ENCODE measurements at regions not wholly inside any gene's neighbourhood (a gene's known extent, or its start where the extent isn't known, plus 50 kb on each side); places are given as distances from the start of the nearest gene placed in this dataset.
"Not testable (repeated sequence)": the region's sequence is repeated elsewhere in the genome, so short reads cannot be mapped to it uniquely, and the experiment has no call there.

DNA sequence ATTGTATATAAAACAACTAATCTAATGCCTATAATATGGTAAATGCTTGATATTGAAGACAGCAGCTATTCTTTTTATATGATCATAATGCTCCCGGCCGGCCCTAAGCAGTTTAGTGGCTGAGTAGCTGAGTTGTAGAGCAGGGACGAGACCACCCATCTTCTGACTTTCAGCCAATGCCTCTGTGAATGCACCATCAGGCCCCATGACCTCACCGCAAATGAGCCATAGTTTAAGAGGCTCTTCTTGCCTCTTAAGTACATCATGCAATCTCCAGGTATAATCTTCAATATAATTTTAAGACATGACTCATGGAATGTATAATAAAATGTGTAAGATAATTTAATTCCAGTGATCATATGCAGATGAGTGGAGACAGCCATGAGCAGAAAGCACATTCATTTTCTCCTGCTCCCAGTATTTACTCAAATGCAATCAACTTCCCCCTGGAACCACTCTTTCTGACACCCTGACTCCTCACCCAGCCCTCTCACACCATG lies 78.9 kb upstream of the SNX9 start:
- H3K4me3 ChIP-seq (IDR thresholded peaks at IDR 0.05; ENCODE audit: insufficient read depth, low read depth, low read length) = no peak overlapping the region
- no peaks in the 10 kb centered on the region for H3K4me1 ChIP-seq (ENCODE audit: low read depth, poor library complexity, severe bottlenecking)
- no peak overlapping the region for H3K27ac ChIP-seq
- no peak overlapping the region for H3K4me2 ChIP-seq
- no peaks in the 10 kb centered on the region for H3K27me3 ChIP-seq (ENCODE audit: insufficient read depth, low read depth)
- no peaks in the 10 kb centered on the region for H3K79me2 ChIP-seq (ENCODE audit: insufficient read depth, low read depth)
- no peaks in the 10 kb centered on the region for H3K36me3 ChIP-seq (ENCODE audit: insufficient read depth)
- H4K20me1 ChIP-seq (ENCODE audit: insufficient read depth) = no peaks in the 10 kb centered on the region
- H2AFZ ChIP-seq (ENCODE audit: low read depth) = no peak overlapping the region
- H3K9ac ChIP-seq = no peak overlapping the region
- TF ChIP-seq, protein P1, sequence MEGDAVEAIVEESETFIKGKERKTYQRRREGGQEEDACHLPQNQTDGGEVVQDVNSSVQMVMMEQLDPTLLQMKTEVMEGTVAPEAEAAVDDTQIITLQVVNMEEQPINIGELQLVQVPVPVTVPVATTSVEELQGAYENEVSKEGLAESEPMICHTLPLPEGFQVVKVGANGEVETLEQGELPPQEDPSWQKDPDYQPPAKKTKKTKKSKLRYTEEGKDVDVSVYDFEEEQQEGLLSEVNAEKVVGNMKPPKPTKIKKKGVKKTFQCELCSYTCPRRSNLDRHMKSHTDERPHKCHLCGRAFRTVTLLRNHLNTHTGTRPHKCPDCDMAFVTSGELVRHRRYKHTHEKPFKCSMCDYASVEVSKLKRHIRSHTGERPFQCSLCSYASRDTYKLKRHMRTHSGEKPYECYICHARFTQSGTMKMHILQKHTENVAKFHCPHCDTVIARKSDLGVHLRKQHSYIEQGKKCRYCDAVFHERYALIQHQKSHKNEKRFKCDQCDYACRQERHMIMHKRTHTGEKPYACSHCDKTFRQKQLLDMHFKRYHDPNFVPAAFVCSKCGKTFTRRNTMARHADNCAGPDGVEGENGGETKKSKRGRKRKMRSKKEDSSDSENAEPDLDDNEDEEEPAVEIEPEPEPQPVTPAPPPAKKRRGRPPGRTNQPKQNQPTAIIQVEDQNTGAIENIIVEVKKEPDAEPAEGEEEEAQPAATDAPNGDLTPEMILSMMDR (conservative IDR thresholded peaks at IDR 0.05; ENCODE audit: low read depth, low read length) = no peak

DNA sequence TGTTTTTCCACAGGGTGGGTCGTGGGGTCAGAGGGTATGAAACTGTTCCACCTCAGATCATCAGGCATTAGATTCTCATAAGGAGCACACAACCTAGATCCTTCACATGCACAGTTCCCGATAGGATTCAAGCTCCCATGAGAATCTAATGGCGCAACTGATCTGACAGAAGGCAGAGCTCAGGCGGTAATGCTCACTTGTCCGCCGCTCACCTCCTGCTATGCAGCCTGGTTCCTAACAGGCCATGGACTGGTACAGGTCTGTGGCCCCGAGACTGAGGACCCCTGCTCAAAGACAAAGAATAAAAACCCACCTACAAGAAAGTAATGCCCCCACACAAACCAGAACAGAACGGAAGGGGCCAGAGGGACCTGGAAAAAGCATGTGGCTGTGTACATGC lies 76.1 kb upstream of the SNX9 start:
- Histone ChIP-seq H3K9ac (no peak overlapping the region), H4K20me1 (ENCODE audit: insufficient read depth) (no peaks in the 10 kb centered on the region), H3K36me3 (ENCODE audit: insufficient read depth) (no peaks in the 10 kb centered on the region), H3K79me2 (ENCODE audit: insufficient read depth, low read depth) (no peaks in the 10 kb centered on the region), H2AFZ (ENCODE audit: low read depth) (no peak overlapping the region), H3K4me3 (IDR thresholded peaks at IDR 0.05; ENCODE audit: insufficient read depth, low read depth, low read length) (no peak overlapping the region), H3K27ac (no peak overlapping the region), H3K4me1 (ENCODE audit: low read depth, poor library complexity, severe bottlenecking) (no peaks in the 10 kb centered on the region), H3K4me2 (no peak overlapping the region), H3K27me3 (ENCODE audit: insufficient read depth, low read depth) (no peaks in the 10 kb centered on the region)
- TF ChIP-seq, protein P1 (conservative IDR thresholded peaks at IDR 0.05; ENCODE audit: low read depth, low read length) = no peak

DNA sequence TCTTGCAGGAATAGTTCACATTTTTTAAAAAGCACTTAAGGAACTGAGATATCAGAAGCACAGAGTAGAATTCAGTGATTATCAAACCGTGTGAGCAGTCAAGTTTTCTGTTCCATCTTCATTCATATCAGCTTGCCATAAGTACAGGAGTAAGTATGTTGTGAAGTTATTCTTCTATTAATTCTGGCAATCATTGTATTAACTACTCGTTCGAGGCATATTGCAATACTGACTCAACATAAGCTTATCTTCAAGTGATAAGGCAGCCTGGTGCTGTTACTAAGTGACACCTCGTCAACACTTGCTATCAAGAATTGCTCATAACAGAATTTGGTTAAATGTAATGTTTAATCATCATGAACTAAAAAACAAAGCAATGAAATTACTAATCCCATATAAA lies 75.7 kb upstream of the SNX9 start:
- H3K4me3 ChIP-seq (IDR thresholded peaks at IDR 0.05; ENCODE audit: insufficient read depth, low read depth, low read length) = no peak overlapping the region
- no peaks in the 10 kb centered on the region for H4K20me1 ChIP-seq (ENCODE audit: insufficient read depth)
- H3K79me2 ChIP-seq (ENCODE audit: insufficient read depth, low read depth) = no peaks in the 10 kb centered on the region
- no peak overlapping the region for H2AFZ ChIP-seq (ENCODE audit: low read depth)
- H3K36me3 ChIP-seq (ENCODE audit: insufficient read depth) = no peaks in the 10 kb centered on the region
- no peak overlapping the region for H3K9ac ChIP-seq
- no peaks in the 10 kb centered on the region for H3K27me3 ChIP-seq (ENCODE audit: insufficient read depth, low read depth)
- H3K4me1 ChIP-seq (ENCODE audit: low read depth, poor library complexity, severe bottlenecking) = no peaks in the 10 kb centered on the region
- H3K4me2 ChIP-seq = no peak overlapping the region
- TF ChIP-seq, protein P1 (conservative IDR thresholded peaks at IDR 0.05; ENCODE audit: low read depth, low read length) = no peak
- H3K27ac ChIP-seq = no peak overlapping the region

DNA sequence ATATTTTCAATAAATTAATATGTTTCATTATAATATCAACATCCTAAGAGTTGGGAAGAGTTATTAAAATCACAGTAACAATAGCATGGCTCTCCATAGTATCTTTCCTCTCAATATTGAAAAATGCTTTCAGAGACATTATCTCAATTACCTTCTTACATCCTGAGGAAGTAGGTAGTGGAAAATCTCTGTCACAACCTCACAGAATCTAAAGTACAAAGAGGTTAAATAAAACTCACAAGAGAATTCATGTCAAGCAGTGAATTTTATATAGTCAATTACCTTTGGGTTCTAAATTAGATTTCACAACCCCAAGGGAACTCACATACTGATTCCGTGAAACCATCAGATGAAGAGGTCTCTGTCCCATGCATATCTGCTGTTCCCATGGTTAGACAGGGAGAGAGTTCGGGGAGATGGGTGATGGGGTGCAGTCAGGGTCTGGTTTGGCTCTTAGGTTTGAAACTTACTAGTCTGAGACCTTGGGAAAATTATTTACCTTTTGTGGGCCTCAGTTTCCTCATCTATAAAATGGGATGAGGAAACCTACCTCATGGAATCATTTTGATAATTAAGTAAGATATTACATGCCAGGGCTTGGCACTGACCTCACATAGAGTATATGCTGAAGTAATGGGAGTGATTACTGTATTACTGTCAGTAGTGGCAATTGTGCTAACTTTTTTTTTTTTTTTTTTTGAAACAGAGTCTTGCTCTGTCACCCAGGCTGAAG lies 74.0 kb upstream of the SNX9 start:
- Histone ChIP-seq H3K79me2 (ENCODE audit: insufficient read depth, low read depth) (no peaks in the 10 kb centered on the region), H3K4me2 (no peak overlapping the region), H4K20me1 (ENCODE audit: insufficient read depth) (no peaks in the 10 kb centered on the region), H3K27ac (no peak overlapping the region), H2AFZ (ENCODE audit: low read depth) (no peak overlapping the region), H3K4me1 (ENCODE audit: low read depth, poor library complexity, severe bottlenecking) (no peaks in the 10 kb centered on the region), H3K27me3 (ENCODE audit: insufficient read depth, low read depth) (no peaks in the 10 kb centered on the region), H3K4me3 (IDR thresholded peaks at IDR 0.05; ENCODE audit: insufficient read depth, low read depth, low read length) (no peak overlapping the region), H3K36me3 (ENCODE audit: insufficient read depth) (no peaks in the 10 kb centered on the region), H3K9ac (no peak overlapping the region)
- TF ChIP-seq, protein P1 (conservative IDR thresholded peaks at IDR 0.05; ENCODE audit: low read depth, low read length) = no peak

DNA sequence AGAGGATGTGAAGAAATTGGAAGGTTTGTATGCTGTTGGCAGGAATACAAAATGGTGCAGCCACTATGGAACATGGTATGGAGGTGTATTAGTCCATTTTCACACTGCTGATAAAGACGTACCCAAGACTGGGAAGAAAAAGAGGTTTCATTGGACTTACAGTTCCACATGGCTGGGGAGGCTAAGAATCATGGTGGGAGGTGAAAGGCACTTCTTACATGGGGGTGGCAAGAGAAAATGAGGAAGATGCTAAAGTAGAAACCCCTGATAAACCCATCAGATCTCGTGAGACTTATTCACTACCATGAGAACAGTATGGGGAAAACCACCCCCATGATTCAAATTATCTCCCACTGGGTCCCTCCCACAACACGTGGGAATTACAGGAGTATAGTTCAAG lies 72.1 kb upstream of the SNX9 start:
- not testable (repeated sequence) for H4K20me1 ChIP-seq (ENCODE audit: insufficient read depth); H3K4me3 ChIP-seq (IDR thresholded peaks at IDR 0.05; ENCODE audit: insufficient read depth, low read depth, low read length); H3K79me2 ChIP-seq (ENCODE audit: insufficient read depth, low read depth); H3K36me3 ChIP-seq (ENCODE audit: insufficient read depth); H3K9ac ChIP-seq; H3K4me2 ChIP-seq; H3K27me3 ChIP-seq (ENCODE audit: insufficient read depth, low read depth); H2AFZ ChIP-seq (ENCODE audit: low read depth); H3K27ac ChIP-seq; H3K4me1 ChIP-seq (ENCODE audit: low read depth, poor library complexity, severe bottlenecking)

Measured in KMS-11 (cell line).